ENCODE measurements at regions not wholly inside any gene's neighbourhood (a gene's known extent, or its start where the extent isn't known, plus 50 kb on each side); places are given as distances from the start of the nearest gene placed in this dataset.
"Not testable (repeated sequence)": the region's sequence is repeated elsewhere in the genome, so short reads cannot be mapped to it uniquely, and the experiment has no call there.

DNA sequence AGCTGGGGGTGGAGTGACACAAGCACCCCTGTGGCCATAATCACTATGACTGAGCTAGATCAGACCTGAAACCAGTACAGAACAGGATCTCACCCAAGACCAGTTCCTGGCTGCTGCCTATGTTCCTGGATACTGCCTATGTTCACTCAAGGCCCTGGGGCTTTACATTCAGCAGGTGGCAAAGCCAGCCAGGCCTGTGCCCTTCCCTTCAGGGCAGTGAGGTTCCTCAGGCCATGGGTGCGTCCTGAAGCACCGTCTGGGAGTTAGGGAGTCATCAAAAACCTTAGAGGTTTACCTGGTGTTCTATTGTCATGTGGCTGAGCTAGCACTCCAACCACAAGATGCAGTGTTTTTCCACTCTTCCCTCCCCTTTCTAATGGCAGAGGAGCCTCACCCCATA lies 419.8 kb downstream of the TMEM232 start:
- no peak for DNase-seq (ENCODE audit: low spot score)

DNA sequence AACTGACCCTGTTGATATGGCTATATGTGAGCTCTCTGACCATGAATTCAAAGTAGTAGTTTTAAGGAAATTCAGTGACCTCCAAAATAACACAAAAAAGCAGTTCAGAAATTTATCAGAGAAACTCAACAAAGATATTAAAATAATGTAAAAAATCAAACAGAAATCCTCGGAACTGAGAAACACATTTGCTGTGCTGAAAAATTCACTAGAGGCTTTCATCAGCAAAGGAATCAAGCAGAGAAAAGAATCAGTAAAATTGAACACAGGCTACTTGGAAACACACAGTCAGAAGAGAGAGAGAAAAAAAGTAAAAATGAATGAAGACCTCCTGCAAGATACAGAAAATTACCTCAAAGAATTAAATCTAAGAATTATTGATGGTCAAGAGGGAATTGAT lies 417.2 kb downstream of the TMEM232 start:
- DNase-seq (ENCODE audit: low spot score) = no peak

DNA sequence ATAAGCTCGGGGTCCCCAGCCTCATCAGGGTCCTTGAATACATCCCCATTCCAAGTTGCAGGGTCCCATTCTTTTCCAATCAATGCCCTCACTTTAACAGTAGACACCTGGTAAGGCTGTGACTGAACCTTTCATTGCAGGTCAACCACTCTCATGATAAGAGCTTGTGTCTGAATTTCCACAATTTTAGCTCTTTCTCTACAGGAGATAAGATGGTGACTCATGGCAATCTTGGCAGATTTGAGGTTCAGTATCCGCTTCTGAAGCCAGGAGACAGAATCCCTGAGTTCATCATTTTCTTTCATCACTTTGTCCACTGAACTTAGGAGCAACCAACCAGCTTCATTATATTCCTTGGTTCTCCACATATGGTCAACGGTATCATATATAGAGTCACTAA lies 409.9 kb downstream of the TMEM232 start:
- not testable (repeated sequence) for DNase-seq (ENCODE audit: low spot score)

DNA sequence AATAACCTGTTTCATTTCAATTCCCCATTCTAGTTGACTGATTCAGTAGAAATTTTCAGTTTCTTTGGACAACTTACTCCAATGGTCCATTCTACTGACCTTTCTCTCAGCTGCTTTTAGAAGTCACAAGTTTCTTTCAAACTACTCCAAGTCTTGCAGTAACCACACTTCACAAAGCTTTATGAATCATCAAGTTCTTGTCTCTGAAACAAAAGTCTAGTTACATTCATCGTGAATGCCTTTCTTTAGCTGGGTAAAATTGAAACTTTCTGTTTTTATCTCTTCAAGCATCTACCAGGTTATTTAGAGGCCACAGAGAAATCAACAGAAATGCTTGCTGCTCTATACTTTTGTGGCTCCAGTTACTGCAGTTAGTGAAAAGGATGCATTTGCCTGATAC lies 405.4 kb downstream of the TMEM232 start:
- peak; percentile 55 for DNase-seq (ENCODE audit: low spot score)

DNA sequence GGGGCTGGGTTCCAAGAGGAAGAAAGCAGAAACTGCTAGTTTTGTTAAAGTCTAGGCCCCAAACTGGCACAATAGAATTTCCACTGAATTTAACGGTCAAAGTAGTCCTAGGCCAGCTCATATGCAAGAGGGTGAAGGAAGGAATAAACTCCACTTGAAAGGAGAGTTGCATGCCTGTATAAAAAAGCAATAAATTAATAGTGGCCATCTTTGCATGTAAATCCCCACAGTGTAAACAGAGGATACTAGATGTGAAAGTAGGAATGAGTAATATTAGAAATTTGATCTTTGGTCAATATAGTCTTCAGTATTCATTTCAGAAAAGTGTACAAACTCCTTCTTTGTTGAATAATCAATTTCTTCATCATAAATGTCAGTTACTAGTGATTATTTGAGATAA lies 403.1 kb downstream of the TMEM232 start:
- no peak for DNase-seq (ENCODE audit: low spot score)

DNA sequence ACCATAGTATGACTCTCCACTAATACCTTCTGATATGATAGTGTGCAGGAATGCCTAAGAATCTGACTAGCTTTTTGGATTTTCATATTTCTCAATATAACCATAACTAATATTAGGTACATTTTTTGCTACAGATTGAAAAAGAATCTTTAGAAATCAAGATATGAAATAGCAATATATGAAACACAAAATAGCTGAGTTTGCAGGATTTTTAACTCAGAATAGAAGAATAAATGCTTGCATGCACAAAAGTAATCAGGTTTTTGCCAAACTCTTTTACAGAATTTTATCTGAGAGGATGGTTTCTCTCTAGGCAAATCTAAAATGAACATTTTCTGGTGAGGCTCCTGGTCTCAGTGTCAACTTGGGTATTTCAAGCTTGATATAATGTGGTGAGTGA lies 402.6 kb downstream of the TMEM232 start:
- no peak for DNase-seq (ENCODE audit: low spot score)

DNA sequence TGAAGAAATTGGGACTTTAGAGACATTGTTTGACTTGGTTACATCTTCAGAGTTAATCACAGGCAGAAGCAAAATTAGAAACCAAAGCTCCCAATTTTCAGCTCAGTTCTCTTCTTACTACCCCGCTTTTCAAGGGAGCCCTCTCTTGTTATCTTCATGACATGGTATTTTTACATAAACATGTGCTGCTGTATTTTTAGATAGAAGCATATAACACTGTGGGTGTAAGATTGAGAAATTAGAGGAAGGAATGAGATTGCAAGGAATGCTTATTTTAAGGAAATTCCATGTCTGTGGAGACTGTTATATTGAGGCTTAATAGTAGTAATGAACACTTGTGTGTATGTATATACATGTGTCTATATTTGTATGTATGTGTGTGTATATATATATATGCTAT lies 401.6 kb downstream of the TMEM232 start:
- DNase-seq (ENCODE audit: low spot score) = no peak

DNA sequence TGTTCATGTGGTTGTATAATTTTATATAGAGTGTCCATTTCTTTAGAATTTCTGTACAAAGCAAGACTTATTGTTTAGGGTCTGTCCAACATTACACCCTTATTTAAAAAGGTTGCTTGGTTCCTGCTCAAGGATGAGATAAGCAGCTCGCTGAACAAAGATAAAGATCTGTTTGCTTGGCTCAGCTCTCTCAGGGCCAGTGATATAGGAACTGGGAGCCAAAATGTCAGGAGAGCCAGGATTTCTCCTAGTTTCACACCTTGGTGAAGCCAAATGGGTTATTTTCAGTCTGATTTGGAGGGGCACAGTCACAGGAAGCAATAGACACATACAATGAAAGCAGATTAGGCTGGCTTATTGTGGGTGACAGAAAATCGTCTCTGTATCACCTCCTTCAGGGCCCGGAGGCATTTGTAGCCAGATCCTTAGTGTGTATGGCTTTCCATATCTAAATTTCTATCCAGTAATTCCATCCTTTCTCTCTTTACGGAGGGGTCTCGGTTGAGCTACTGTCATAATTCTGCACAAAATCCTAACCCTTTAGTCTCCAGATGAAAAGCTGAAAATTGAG lies 396.4 kb downstream of the TMEM232 start:
- DNase-seq (ENCODE audit: low spot score) = no peak

DNA sequence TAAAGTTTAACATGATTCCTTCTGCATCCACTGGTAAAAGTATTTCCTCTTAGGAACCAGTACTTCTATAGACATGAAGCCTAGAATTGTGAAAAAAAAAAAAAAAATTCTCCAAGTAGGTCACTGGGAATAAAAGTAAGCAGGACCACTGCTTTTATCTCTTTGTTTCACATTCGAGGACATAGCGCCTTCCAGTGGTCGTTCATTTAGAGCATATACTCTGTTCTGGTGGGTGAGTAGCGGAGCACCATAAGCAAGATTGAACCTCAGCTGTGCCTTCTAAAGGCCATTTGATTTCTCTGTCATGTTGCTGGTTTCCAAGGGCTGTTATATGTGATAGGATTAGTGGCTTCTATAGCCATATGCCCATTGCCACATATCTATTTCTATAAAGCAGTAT lies 393.1 kb downstream of the TMEM232 start:
- DNase-seq (ENCODE audit: low spot score) = no peak

DNA sequence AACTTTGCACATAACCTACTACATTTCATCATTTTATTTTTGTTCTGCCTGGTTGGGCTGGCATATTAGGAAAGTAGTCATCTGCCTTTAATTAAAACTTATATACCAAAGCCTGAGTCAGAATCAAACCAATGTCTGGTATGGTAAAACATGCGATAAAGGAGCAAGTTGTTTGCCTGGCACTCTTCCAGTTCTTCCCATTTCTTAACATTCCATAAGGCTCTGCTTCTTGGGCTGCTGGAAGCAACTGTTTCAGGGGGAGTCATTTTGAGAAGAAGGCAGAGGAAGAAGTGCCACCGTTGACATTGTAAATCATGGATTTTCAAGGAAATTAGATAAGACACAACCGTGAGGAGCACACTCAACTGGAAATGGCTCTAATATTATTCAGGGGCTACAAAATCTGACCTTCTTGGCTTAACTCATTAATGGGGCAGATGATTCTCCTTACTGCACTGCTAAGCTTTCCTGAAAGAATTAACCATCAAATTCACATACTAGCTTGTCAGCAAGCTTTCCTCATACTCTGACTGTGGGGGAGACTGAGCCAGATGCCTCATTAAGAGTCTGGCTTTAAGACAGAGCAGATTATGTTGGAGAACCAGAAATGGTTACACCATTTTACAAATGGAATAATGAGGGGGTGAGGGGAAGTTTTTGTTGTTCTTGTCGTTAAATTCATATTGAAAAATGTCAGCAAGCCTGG lies 391.0 kb downstream of the TMEM232 start:
- no peak for DNase-seq (ENCODE audit: low spot score)

DNA sequence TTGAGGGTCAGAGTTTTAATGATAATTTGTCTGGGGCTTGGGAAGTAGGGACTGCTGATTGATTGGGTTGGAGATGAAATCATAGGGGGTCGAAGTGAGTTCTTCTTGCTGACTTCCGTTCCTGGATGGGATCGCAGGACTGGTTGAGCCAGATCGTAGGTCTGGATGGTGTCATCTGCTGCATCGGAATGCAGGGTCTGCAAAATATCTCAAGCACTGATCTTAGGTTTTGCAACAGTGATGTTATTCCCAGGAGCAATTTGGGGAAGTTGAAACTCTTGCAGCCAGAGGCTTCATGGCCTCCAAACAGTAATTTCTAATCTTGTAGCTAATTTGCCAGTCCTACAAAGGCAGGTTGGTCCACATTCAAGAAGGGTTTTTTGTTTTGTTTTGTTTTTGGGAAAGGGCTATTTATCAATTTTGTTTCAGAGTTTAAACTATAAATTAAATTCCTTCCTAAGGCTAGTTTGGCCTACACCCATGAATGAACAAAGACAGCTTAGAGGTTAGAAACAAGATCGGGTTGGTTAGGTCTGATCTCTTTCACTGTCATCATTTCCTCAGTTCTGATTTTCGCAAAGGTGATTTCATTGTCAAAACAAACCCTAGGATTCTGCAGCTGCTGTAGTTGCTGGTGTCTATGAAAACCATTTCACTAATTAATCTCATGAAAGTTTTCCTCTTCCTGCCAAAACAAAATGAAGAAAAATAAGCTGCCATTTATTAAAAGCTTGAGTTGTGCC lies 388.0 kb downstream of the TMEM232 start:
- DNase-seq (ENCODE audit: low spot score) = no peak

DNA sequence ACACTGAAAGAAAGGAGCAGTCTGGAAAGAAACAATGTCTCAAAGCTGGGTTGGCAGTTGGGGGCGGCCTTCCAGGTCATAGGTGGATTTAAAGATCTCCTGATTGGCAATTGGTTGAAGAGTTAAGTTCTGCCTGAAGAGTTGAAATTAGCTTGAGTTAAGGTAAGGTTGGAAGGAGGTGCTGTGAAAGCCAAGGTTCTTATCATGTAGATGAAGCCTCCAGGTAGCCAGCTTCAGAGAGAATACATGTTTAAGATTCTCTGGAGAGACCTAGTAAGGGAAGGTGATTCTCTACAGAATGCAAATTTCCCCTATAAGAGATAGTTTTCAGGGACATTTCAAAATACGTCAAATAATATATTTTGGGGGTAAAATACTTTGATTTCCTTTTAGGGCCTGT lies 387.1 kb downstream of the TMEM232 start:
- no peak for DNase-seq (ENCODE audit: low spot score)

DNA sequence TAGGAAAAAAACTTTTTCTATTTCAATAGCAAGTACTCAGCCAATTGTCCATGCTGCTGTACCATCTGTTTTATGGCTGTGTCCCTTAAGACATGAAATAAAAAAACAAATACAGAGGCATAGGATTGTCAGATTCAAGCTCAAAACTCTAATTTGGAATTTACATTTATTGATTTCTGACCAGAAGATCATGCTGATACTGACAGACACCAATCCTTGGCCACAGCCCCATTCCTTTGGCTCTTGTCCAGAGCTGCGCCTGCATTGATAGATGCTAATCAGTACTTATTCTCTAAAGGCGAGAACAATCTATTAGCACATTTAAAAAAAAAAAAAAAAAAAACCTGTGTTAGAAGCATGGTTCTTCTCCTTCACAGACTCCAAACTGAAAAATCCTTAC lies 384.6 kb downstream of the TMEM232 start:
- no peak for DNase-seq (ENCODE audit: low spot score)

DNA sequence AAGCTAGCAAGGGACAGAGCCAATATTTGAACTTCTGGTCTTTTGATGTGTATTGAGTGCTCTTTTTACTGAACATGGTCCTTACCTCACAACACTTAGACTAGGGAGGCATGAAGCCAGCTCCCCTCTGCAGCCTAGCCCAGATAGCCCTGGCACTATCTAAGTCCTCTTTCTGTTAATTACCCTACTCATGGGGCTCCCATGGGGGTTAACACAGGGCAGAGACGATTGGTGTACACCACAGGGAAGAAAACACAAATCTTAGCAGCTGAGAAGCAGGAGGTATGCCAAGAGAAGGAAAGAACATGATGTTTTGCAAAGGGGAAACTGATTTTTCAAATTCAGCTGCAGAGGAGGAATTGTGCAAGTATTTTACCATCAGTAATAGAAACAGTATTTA lies 383.8 kb downstream of the TMEM232 start:
- no peak for DNase-seq (ENCODE audit: low spot score)

DNA sequence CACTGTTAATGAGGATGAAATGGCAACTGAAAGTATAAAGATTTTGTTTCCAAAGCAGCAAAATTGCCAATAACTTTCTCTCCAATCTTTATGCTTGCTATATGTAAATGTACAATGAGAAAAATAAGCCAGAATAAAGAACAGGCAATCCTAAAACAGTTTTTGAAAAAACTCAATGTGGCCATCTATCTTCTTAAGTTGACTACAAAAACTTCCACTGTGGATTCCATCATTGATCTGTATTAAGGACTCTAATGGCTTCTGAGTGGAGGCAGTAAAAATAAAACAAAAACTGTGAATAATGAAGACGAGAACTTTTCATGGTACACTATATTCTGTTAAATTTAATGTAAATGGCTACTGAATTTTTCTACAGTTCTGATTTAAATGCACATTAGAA lies 382.9 kb downstream of the TMEM232 start:
- no peak for DNase-seq (ENCODE audit: low spot score)

DNA sequence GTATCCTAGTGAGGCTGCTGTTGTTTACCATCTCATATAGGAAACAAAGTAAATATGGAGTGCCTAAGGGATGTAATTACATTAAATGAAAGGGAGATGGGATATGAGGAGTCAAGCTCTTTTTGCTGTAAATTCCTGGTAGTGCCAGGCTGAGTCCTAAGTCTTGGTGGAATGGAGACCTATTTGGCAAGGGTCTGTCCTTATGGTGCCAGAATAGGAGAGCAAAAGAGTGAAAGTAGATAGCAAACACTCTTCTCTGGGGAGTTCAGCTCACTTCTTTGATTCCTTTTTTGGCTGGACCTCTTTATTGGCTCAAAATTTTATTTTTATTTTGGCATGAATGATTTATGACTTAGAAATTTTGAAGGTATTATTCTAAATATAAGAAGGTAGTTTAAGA lies 380.8 kb downstream of the TMEM232 start:
- no peak for DNase-seq (ENCODE audit: low spot score)

DNA sequence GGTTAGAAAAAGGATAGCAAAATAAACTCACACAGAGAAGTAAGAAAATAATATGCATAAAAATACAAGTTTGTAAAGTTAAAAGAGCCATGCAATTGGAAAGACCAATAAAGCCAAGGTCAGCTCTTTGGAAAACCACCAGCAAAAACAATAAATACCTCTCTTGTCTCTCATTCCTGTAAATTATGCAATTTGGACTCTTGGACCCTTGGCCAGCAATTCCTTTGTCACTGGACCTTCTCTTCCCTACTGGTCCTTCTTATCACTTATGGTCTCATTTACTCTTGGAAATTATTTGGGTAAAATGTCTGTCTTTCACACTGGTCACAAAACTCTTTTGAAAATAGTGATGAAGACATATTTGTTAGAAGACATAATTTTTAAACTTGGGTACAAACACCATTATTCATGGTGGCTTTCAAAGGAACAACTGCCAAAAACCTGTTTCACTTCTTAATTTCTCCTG lies 379.5 kb downstream of the TMEM232 start:
- DNase-seq (ENCODE audit: low spot score) = no peak

DNA sequence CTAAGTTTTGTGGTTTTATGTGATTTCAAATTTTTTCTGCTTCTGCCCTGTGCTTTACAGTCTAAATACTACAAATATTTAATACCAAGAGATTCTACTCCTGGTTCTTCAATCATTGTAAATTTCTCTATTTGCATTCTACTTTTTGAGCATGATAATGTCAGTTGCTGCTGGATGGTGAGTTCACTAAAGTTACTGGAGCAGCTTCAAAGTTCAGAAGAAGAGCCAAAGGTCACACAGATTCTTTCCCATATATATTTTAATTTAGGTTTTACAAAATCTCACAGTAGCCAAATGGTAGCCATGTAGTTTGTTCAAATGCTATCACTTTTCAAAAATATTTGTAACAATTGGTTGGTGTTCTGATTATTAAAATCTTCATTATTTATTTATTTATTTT lies 378.7 kb downstream of the TMEM232 start:
- no peak for DNase-seq (ENCODE audit: low spot score)

DNA sequence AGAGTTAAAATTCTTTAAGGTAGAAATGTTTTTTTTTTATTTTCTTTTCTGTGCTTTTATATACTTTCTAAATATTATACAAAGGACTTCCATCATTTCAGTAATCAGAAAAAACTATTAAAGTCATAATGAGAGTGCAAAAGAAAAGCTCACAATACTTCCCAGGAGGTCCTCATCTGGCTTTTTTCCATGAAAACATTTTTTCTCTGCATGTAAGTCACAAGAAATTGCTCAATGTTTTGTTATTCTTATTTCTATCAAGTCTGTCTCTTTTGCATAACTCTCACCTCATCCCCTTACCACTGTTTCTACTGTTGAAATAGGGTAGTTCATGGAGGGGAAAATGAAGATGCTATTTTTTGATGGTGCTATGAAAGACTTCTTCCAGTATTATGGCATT lies 375.0 kb downstream of the TMEM232 start:
- no peak for DNase-seq (ENCODE audit: low spot score)

DNA sequence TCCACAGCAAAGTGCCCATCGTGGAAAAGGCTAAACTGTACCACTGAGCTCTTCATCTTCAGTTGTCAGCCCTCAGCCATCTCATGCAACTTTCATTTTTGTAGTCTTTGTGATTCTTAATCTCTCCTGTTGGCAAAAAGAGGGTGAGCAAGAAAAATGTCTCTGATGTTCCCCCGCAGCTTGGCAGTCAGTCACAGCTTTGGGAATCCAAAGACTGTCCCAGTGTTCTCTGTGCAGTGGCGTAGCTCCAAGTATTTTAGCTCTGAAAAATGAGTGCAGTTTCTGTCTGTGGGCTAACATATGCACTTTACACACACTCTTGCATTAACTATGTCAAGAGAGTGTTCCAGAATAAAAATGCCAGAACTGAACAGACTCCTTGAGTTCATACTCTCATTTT lies 372.2 kb downstream of the TMEM232 start:
- DNase-seq (ENCODE audit: low spot score) = no peak

DNA sequence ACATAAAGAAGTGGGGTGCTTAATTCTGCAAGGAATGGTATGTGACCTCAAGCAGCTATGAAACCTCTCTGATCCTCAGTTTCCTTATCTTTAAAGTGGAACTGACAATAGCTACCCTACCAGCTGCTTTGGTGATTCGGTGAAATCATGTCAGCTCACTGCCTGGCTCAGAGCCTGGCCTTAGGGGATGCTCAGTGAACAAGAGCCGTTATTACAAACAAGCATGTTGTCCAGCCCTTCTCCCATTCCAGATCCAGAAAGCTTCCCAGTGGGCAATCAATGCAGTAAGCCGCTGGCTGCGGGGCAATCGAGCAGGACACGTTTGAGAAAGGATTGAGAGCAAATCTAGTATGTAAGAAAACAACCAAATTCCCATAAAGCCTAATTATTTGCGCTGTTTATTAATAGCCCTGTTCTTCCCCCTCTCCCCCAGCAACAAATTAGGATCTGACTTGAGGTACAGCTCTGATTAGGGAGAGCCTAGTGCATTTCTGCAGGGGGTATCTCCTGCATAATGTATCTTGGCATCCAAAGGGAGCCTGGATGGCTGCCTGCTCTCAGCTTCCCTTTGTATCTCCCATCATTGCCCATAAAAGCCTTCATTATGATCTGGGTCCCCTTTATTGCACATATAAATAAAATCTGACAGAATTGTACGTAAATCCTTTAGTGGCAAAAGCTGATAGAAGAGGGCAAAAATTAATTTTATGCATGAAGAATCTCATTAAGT lies 371.4 kb downstream of the TMEM232 start:
- no peak for DNase-seq (ENCODE audit: low spot score)

DNA sequence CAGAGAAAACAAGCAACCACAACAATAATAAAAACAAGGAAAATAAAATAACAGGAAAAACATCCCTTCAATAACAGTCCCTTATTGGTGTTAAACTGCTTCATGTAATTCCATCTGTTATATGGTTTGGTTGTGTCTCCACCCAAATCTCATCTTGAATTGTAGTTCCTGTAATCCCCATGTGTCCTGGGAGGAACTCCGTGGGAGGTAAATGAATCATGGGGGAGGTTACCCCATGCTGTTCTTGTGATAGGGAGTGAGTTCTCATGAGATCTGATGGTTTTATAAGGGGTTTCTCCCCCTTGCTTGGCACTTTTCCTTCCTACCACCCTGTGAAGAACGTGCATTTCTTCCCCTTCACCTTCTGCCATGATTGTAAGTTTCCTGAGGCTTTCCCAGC lies 369.8 kb downstream of the TMEM232 start:
- no peak for DNase-seq (ENCODE audit: low spot score)

DNA sequence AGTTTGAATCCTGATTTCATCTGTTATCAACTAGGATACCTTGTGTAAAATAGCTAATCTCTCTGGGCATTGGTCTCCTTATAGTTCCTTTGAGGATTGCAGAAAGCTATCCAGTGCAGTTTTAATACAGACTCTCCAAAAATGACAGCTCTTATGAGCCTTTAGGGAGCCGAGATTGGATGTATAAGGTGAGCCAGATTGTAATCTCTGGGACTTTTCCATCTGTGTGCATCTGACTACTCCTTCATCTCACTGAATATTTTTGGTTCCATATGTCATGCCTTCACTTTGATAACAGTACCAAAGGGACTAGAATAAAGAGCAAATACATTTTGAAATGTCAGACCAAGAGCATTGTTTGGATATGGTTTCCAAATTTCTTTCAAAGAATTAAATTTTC lies 367.2 kb downstream of the TMEM232 start:
- DNase-seq (ENCODE audit: low spot score) = no peak

All from COLO829 (cell line).